ENCODE measurements at regions not wholly inside any gene's neighbourhood (a gene's known extent, or its start where the extent isn't known, plus 50 kb on each side); places are given as distances from the start of the nearest gene placed in this dataset.

DNA sequence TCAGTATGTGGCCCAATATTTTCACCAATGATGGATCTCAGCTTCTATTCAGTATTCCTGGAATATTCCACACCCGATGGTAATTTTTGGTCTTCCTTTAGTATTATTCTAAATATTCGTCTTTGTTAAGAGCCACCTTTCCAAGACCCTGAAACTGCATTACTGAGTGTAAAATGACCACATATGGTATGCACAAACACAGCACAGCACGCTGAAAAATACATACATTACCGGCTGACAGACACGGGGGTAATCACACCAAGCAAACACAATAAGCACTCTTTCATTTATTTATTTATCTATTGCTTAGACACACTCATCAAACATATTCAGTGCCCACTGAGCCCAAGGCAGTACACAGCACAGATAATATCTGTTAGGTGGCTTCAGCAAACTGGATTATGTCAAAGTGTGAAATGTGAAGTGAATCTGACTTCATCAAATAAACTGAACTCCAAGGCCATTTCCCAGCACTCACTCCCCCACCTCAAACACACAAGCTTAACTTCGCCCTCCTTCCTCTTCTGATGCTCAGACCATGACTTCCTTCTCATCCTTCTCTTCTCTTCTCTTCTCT is 1637.8 kb upstream of the C9orf72 start:
- no peaks in the 10 kb centered on the region for H3K9me3 ChIP-seq (replicated peaks; ENCODE audit: control insufficient read depth, insufficient read depth, low read length)
- no TSS peak for BruUV-seq (replicated peaks)
- H3K4me2 ChIP-seq (ENCODE audit: insufficient read depth, low read length), result no peak overlapping the region
- H3K27me3 ChIP-seq (ENCODE audit: control insufficient read depth in 2 of 2, insufficient read depth in 2 of 2, low read length in 2 of 2), result peaks cover 28 to 34% of the 10 kb centered on the region in 2 experiments
- no peak overlapping the region for H3K9ac ChIP-seq (replicated peaks; ENCODE audit: extremely low read depth, insufficient read depth, low read length)
- H3K9me1 ChIP-seq (replicated peaks; ENCODE audit: control insufficient read depth, extremely low read depth, insufficient read depth, low read length), result no peaks in the 10 kb centered on the region
- no peaks in the 10 kb centered on the region for H3K4me1 ChIP-seq (ENCODE audit: control insufficient read depth, extremely low read depth, insufficient read depth, low read length)
- dilution Hi-C loops (cut with MboI; ENCODE audit: extremely low pct_ligation_motif_present, low sequenced_read_pairs) (no loop called here), intact Hi-C loops (cut with micrococcal nuclease) (loop anchor here (10.0 kb wide), 1 partner anchor 1486 kb away; no protein-coding TSS in a partner anchor)
- H3K36me3 ChIP-seq (ENCODE audit: control insufficient read depth in 2 of 2, extremely low read depth in 1 of 2, insufficient read depth in 2 of 2, low read length in 2 of 2), result no peaks in the 10 kb centered on the region
- no peak overlapping the region for H3K4me3 ChIP-seq (replicated peaks in 1 of 3; ENCODE audit: insufficient read depth in 1 of 3, low read depth in 1 of 3, low read length in 3 of 3)
- CTCF ChIA-PET, result interaction anchor here (1.5 kb wide), 1 partner anchor 8 kb away, joined by 5 read pairs; no protein-coding TSS in a partner anchor
- H4K20me1 ChIP-seq (replicated peaks; ENCODE audit: control insufficient read depth, extremely low read depth, insufficient read depth, low read length), result no peaks in the 10 kb centered on the region
- POLR2A ChIA-PET, result no interaction called here
- H3K27ac ChIP-seq (ENCODE audit: insufficient read depth, low read depth, low read length), result no peak overlapping the region
- no peaks in the 10 kb centered on the region for H3K79me2 ChIP-seq (ENCODE audit: control insufficient read depth, insufficient read depth, low read length)
- no peak for TF ChIP-seq JUN (IDR thresholded peaks at IDR 0.05; ENCODE audit: borderline replicate concordance, insufficient read depth, insufficient read length, low read depth)
- TF ChIP-seq FOS (IDR thresholded peaks at IDR 0.05; ENCODE audit: borderline replicate concordance, insufficient read depth, low read length), result no peak
- TF ChIP-seq, protein P1, sequence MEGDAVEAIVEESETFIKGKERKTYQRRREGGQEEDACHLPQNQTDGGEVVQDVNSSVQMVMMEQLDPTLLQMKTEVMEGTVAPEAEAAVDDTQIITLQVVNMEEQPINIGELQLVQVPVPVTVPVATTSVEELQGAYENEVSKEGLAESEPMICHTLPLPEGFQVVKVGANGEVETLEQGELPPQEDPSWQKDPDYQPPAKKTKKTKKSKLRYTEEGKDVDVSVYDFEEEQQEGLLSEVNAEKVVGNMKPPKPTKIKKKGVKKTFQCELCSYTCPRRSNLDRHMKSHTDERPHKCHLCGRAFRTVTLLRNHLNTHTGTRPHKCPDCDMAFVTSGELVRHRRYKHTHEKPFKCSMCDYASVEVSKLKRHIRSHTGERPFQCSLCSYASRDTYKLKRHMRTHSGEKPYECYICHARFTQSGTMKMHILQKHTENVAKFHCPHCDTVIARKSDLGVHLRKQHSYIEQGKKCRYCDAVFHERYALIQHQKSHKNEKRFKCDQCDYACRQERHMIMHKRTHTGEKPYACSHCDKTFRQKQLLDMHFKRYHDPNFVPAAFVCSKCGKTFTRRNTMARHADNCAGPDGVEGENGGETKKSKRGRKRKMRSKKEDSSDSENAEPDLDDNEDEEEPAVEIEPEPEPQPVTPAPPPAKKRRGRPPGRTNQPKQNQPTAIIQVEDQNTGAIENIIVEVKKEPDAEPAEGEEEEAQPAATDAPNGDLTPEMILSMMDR (IDR thresholded peaks at IDR 0.05; ENCODE audit: extremely low read depth in 1 of 2, insufficient read depth in 1 of 2, low read depth in 1 of 2, low read length in 2 of 2), result no peak
- TF ChIP-seq POLR2A (IDR thresholded peaks at IDR 0.05; ENCODE audit: low read depth, low read length), result no peak
- TF ChIP-seq, protein P2, sequence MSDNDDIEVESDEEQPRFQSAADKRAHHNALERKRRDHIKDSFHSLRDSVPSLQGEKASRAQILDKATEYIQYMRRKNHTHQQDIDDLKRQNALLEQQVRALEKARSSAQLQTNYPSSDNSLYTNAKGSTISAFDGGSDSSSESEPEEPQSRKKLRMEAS (IDR thresholded peaks at IDR 0.05; ENCODE audit: insufficient read depth, insufficient read length), result no peak
- no peak for TF ChIP-seq EZH2 (IDR thresholded peaks at IDR 0.05; ENCODE audit: borderline replicate concordance, low read depth, low read length, severe bottlenecking)
- no peak for TF ChIP-seq MYC (IDR thresholded peaks at IDR 0.05; ENCODE audit: low read depth, low read length)
- TF ChIP-seq GATA2 (IDR thresholded peaks at IDR 0.05; ENCODE audit: insufficient read depth, insufficient read length, low read depth, low read length), result no peak
- TF ChIP-seq POLR2AphosphoS5 (IDR thresholded peaks at IDR 0.05; ENCODE audit: insufficient read depth, low read depth, low read length), result no peak
- H2AFZ ChIP-seq (ENCODE audit: low read depth, low read length), result no peak overlapping the region
- FAIRE-seq (no peak), DNase-seq (ENCODE audit: low read depth, low spot score) (no peak)
